Brain microvascular endothelial cell (primary cell): ENCODE measurements at regions not wholly inside any gene's neighbourhood (a gene's known extent, or its start where the extent isn't known, plus 50 kb on each side); places are given as distances from the start of the nearest gene placed in this dataset.

Experiments used
- DNase-seq: peaks from one replicate; pipeline ENCODE4 v3.0.0-alpha.2; 2020
- H3K27ac ChIP-seq: fragments of 250-450 bp; sonication (Bioruptor Pico); 2 replicates; pipeline ENCODE4 v1.5.1; 2020; ENCODE audit warnings: mild to moderate bottlenecking, moderate library complexity
- H3K27me3 ChIP-seq: fragments of 250-450 bp; sonication (Bioruptor Pico); replicated peaks from 2 replicates; pipeline ENCODE4 v1.5.1; 2020; ENCODE audit warnings: mild to moderate bottlenecking
- H3K36me3 ChIP-seq: fragments of 250-450 bp; sonication (Bioruptor Pico); replicated peaks from 2 replicates; pipeline ENCODE4 v1.5.1; 2020; ENCODE audit warnings: mild to moderate bottlenecking
- H3K4me3 ChIP-seq: 2 replicates; pipeline ENCODE4 v1.5.1; 2011; ENCODE audit warnings: low read depth, mild to moderate bottlenecking, control low read depth, low read length, moderate library complexity
- in situ Hi-C: cut with HindIII; loops from 2 replicates; pipeline ENCODE4 v1.10.0; 2017; ENCODE audit warnings: low sequenced_read_pairs, low pct_ligation_motif_present
- TF ChIP-seq, protein P1 (sequence below): IDR thresholded peaks from 2 replicates; pipeline ENCODE4 v1.5.1; 2011; ENCODE audit warnings: low read depth, mild to moderate bottlenecking, moderate library complexity, low read length, control low read depth, inconsistent platforms; ENCODE audit errors: missing control alignments

DNA sequence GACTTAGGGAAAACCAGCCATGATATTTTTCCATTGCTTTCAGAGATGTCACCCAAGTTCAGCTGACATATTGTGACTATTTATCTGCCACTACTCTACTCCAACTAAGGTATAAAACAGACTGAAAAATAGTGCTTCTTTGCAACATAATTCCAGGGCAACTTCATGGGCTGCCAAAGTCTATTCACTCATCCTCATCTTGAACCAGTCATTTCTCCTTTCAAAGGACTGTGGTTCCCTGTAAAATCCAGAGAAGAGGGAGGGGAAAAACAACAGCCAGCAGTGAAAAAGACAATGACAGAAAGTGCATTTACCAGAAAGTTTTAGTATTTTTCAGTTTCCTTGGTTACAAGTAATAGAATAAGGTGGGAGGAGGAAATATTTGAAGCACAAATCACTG, 191.1 kb downstream of the EFHB start:
- no peak overlapping the region for H3K4me3 ChIP-seq
- in situ Hi-C loops, result no loop called here
- TF ChIP-seq, protein P1, sequence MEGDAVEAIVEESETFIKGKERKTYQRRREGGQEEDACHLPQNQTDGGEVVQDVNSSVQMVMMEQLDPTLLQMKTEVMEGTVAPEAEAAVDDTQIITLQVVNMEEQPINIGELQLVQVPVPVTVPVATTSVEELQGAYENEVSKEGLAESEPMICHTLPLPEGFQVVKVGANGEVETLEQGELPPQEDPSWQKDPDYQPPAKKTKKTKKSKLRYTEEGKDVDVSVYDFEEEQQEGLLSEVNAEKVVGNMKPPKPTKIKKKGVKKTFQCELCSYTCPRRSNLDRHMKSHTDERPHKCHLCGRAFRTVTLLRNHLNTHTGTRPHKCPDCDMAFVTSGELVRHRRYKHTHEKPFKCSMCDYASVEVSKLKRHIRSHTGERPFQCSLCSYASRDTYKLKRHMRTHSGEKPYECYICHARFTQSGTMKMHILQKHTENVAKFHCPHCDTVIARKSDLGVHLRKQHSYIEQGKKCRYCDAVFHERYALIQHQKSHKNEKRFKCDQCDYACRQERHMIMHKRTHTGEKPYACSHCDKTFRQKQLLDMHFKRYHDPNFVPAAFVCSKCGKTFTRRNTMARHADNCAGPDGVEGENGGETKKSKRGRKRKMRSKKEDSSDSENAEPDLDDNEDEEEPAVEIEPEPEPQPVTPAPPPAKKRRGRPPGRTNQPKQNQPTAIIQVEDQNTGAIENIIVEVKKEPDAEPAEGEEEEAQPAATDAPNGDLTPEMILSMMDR, result no peak
- H3K27me3 ChIP-seq, result no peaks in the 10 kb centered on the region
- no peak for DNase-seq
- H3K27ac ChIP-seq, result no peak overlapping the region
- no peaks in the 10 kb centered on the region for H3K36me3 ChIP-seq

DNA sequence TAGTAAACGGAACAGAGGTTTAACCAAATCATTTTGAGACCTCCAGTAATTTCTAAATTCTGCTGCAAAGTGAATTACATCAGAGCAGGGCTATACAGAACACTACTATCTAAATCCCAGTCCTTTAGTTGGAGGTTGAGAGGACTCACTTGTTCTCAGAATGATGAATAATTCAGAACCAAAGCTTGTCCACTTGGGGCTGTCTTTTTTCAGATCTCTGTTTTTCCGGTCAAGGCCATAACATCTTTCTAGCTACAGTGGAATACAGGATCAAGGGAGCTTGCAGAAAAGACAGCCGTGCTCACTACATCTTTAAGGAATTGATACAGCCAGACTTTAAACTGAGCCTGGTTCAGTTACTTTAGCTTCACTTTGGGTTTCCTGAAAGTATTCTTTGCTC, 194.5 kb downstream of the EFHB start:
- Histone ChIP-seq H3K27me3 (no peaks in the 10 kb centered on the region), H3K36me3 (no peaks in the 10 kb centered on the region), H3K27ac (no peak overlapping the region), H3K4me3 (no peak overlapping the region)
- in situ Hi-C loops, result no loop called here
- TF ChIP-seq, protein P1, result no peak
- DNase-seq, result no peak

DNA sequence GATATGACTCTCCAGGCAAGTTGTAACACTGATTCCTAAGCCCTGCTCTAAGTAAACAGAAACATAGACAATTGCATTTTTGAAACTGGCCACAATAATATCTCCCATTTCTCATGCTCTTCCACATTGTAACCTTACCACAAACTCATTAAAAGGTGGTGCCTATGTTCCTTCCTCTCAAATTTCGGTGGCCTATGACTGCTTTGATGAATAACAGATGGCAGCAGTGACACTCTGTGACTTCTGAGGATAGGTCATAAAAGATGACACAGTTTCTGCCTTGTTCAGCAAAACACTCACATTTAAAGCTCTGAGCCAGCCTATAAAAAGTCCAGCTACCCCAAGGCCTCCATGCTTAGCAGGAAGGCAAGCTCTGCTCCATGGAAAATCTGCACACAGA, 195.2 kb downstream of the EFHB start:
- no peak for DNase-seq
- Histone ChIP-seq H3K4me3 (no peak overlapping the region), H3K27ac (no peak overlapping the region), H3K36me3 (no peaks in the 10 kb centered on the region), H3K27me3 (no peaks in the 10 kb centered on the region)
- in situ Hi-C loops, result no loop called here
- TF ChIP-seq, protein P1, result no peak

DNA sequence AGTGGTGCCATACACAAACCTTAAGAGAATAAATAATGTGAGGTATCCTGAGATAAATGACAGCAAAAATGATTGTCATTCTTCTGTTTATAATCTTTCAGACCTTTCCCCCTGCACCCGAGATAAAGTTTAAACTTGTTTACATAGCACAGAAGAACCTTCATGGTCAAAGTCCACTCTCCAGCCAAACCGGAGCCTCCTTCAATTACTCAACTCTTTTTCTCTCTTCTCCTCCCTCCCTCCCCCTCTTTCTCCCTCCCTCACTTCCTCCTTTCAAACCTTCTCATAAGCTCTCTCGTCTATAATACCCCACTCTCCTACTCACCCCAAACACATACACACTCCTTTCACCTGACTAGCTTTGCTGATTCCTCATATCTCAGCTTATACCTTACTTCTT, 198.9 kb downstream of the EFHB start:
- no peak for DNase-seq
- Histone ChIP-seq H3K27me3 (no peaks in the 10 kb centered on the region), H3K36me3 (no peaks in the 10 kb centered on the region), H3K27ac (no peak overlapping the region), H3K4me3 (no peak overlapping the region)
- in situ Hi-C loops, result no loop called here
- TF ChIP-seq, protein P1, result no peak

DNA sequence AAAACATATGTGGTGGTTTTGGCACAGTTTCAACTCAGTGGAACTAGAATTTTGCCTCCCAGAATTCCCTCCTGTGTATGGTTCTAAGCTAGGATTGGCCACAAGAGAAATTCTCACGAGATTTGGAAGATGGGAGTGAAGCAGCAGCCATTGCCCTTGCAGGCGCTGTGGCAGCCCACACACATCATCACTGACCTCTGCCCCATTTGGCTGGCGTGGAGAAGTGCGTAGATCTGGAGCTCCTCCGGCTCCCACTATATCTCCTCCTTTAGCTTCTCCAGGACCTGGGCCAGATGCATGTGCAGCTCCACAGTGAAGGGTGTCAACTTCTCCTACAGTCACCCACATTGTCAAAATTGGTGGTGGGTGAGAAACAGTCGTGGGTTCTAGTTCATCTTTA, 199.6 kb downstream of the EFHB start:
- in situ Hi-C loops, result no loop called here
- H3K27me3 ChIP-seq, result no peaks in the 10 kb centered on the region
- TF ChIP-seq, protein P1, result no peak
- H3K4me3 ChIP-seq, result no peak overlapping the region
- DNase-seq, result no peak
- no peak overlapping the region for H3K27ac ChIP-seq
- no peaks in the 10 kb centered on the region for H3K36me3 ChIP-seq

DNA sequence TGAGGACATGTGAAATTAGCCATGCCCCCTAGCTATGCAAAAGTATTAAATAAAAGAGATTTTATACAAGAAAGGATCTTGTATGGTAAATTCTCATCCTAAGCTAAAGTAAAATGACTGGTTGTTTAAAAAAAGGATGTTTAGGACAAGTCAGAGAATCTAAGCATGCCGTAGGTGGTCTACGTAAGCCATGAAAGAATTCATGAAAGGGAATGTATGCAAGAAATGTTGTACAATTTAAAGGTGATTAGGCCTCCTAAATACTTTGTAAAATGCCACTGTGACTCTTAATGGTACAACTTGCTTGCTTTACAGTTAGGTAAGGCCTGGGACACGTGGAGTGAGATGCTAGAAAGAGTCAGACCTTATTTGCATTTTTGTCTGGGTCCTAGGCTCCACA, 209.0 kb downstream of the EFHB start:
- Histone ChIP-seq H3K4me3 (no peak overlapping the region), H3K27me3 (no peaks in the 10 kb centered on the region), H3K27ac (no peak overlapping the region), H3K36me3 (no peaks in the 10 kb centered on the region)
- TF ChIP-seq, protein P1, result no peak
- DNase-seq, result no peak
- in situ Hi-C loops, result no loop called here
